NT2/D1 (cell line): ENCODE measurements at regions not wholly inside any gene's neighbourhood (a gene's known extent, or its start where the extent isn't known, plus 50 kb on each side); places are given as distances from the start of the nearest gene placed in this dataset.

Experiments used
- DNase-seq: peaks from one replicate; pipeline ENCODE4 v3.0.0-alpha.2; 2011; ENCODE audit warnings: low read depth, low spot score
- H3K27me3 ChIP-seq: 2 replicates; pipeline ENCODE4 v1.6.0; 2011; ENCODE audit warnings: mild to moderate bottlenecking; ENCODE audit not compliant: insufficient read length, insufficient read depth
- H3K36me3 ChIP-seq: 2 replicates; pipeline ENCODE4 v1.6.1; 2011; ENCODE audit warnings: mild to moderate bottlenecking, low read length, mixed read lengths; ENCODE audit not compliant: insufficient read depth, insufficient read length
- H3K4me1 ChIP-seq: 2 replicates; pipeline ENCODE4 v1.5.1; 2011; ENCODE audit not compliant: insufficient read depth, insufficient read length
- H3K4me3 ChIP-seq: 2 replicates; pipeline ENCODE4 v1.5.1; 2011; ENCODE audit warnings: low read depth; ENCODE audit not compliant: insufficient read length
- H3K9ac ChIP-seq: 2 replicates; pipeline ENCODE4 v1.6.0; 2011; ENCODE audit warnings: low read depth; ENCODE audit not compliant: insufficient read length
- H3K9me3 ChIP-seq: 2 replicates; pipeline ENCODE4 v1.5.1; 2011; ENCODE audit warnings: mild to moderate bottlenecking, low read length; ENCODE audit not compliant: insufficient read depth
- SUZ12 ChIP-seq: IDR thresholded peaks from 2 replicates; pipeline ENCODE4 v1.6.1; 2011; ENCODE audit not compliant: insufficient read length, insufficient read depth; ENCODE audit errors: extremely low read depth
- YY1 ChIP-seq: IDR thresholded peaks from 2 replicates; pipeline ENCODE4 v1.6.1; 2011; ENCODE audit not compliant: insufficient read length, insufficient read depth
- ZNF274 ChIP-seq: IDR thresholded peaks from 2 replicates; pipeline ENCODE4 v1.6.1; 2011; ENCODE audit warnings: mild to moderate bottlenecking, low read depth, low read length

DNA sequence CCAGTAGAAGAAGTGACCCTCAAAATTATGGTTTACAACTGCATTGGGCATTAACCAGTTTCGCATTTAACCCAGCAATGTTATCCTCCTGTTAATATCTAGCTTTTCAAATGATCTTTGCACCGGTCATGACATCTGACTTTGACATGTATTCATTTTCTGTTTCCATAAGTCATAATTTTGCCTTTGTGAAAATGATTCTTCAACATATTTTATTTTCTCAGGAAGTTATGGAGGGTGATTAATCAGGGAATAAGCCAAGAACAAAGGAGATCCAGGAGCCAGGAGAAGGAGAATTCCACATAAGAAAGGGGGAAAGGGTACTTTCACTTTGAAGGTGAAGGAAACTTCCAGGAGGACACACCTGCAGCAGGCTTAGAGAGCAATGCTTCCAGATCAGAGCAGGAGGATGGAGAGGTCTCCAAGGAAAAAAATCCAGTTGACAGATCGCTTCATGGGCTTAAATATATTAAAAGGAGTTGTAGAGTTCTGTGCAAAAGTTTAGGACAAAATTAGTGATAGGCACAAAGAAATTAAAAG is 92.1 kb upstream of the FAM3C start:
- H3K4me3 ChIP-seq = no peak overlapping the region
- no peak for DNase-seq

DNA sequence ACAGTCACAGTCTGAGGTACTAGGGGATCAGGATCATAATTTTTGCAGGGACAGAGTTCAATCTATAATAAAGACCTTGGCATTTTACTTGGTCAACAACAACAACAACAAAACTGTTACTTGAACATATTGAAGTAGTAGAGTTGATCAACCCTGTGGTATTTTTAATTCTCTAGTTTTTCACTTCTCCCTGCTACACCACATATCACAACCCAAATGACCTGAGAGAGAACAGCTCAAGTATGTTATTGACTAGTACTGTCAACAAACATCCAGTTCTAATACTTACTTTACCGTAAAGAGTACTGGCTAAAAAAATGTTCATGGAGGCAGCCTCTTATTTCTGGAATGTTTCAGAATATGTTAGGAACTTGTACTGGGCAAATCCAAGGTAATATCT is 90.5 kb upstream of the FAM3C start:
- no peaks in the 10 kb centered on the region for H3K36me3 ChIP-seq
- TF ChIP-seq SUZ12 (no peak), ZNF274 (no peak), YY1 (no peak)
- no peak overlapping the region for H3K9ac ChIP-seq
- DNase-seq = no peak
- H3K9me3 ChIP-seq = no peaks in the 10 kb centered on the region
- H3K4me1 ChIP-seq = no peaks in the 10 kb centered on the region
- H3K27me3 ChIP-seq = no peaks in the 10 kb centered on the region
- no peak overlapping the region for H3K4me3 ChIP-seq

More for the DNA sequence above, 92.1 kb upstream of the FAM3C start:
- Histone ChIP-seq H3K27me3 (no peaks in the 10 kb centered on the region), H3K9me3 (no peaks in the 10 kb centered on the region), H3K36me3 (no peaks in the 10 kb centered on the region), H3K9ac (no peak overlapping the region), H3K4me1 (no peaks in the 10 kb centered on the region)
- no peak for TF ChIP-seq YY1
- TF ChIP-seq SUZ12 = no peak
- TF ChIP-seq ZNF274 = no peak

DNA sequence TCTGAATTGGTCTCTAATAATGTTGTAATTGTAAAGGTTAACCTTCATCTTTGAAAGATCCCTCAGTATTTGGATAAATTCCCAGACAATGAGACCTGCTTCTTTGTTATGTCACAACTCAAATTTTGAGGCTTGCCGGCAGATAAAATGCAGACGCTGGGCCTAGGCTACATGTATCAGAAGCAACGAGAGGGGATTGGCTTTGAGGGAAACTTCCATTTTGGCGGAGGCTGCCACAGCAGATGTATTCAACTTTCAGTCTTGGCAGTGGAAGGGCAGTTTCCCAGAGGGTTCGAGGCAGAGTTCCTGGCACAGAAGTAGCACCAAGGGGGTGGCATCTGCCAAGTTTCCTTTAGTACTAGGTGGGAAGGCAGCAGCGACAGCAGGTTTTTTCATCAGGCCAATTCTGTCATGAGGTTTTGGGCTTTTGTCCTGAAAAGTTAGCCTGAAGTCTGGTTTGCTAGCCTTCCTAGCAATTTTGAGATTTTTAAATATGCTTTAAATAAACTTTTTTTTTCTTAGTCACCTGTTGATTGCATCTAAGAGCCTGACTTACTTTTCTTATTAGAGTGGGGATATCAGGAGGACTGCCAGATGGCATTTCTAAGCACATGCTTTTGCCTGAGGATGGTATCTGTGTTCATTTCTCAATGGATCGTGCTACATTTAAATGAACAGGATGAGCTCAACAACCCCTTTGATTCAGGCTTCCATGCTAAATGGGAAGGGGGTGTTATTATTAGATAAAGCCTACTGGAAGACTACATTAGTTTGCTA is 89.5 kb upstream of the FAM3C start:
- no peak for DNase-seq
- no peaks in the 10 kb centered on the region for H3K36me3 ChIP-seq
- no peak overlapping the region for H3K9ac ChIP-seq
- no peaks in the 10 kb centered on the region for H3K4me1 ChIP-seq
- no peaks in the 10 kb centered on the region for H3K27me3 ChIP-seq
- H3K9me3 ChIP-seq = no peaks in the 10 kb centered on the region
- no peak for TF ChIP-seq ZNF274
- no peak for TF ChIP-seq YY1
- TF ChIP-seq SUZ12 = no peak
- no peak overlapping the region for H3K4me3 ChIP-seq

DNA sequence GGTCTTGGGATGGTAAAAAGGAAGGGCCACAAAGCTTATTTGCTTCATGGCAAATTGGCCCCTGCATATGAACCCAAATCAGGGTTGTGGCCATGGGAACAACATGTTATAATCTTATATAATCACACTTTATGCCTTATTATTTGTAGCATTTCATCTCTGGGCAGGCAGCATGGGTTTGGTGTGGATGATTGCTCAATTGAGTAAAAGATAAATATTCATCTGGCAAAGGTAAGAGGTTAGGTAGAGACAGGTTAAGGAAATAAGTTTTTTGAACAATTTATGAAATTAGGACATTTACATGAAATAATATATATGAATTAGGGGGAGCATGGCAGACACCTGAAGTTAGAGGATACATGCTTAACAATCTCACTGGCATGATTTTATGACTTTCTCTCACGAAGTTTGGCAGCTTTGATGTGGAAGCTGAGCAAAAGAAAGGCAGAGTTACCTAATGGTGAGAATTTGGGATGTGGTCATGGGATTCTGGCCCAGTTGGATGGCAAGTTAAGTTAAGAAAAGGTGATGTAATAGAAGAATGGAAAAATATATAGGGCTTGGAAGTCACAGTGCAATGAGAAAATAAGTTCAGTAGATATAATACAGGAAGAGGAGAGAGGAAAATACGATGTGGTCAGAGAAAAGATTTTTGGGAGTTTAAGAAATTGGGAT is 88.1 kb upstream of the FAM3C start:
- Histone ChIP-seq H3K9me3 (no peaks in the 10 kb centered on the region), H3K9ac (no peak overlapping the region), H3K4me3 (no peak overlapping the region), H3K36me3 (no peaks in the 10 kb centered on the region), H3K4me1 (no peaks in the 10 kb centered on the region), H3K27me3 (no peaks in the 10 kb centered on the region)
- TF ChIP-seq YY1 = no peak
- TF ChIP-seq ZNF274 = no peak
- TF ChIP-seq SUZ12 = no peak
- no peak for DNase-seq

DNA sequence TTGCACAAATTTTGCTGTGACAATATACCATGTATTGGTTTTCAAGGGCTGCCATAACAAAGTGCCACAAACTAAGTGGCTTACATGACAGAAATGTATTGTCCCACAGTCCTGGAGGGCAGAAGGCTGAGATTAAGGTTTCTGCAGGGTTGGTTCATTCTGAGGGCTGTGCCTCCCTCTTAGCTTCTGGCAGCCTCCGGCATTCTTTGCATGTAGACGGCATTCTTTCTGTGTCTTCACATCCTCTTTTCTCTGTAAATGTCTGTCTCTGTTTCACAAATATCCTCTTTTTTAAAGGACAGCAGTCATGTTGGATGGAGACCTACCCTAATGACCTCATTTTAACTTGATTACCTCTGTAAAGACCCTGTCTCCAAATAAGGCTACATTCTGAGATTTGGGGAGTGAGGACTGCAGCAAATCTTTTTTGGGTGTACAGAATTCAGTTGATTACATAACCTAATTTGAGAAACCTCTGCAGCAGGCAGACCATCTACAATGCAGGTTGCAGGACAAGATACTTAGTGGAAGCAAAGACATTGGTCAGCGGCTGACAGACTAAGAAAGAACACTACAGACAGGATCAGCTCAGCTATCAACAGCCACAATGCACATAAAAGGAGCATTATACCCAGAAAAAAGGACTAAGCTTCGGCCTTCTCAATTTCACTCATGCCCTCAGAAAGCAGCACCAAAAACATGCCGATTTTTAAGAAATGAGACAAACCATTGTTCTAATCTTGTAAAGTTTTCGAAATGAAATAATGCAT is 84.6 kb upstream of the FAM3C start:
- TF ChIP-seq SUZ12 = no peak
- no peak for TF ChIP-seq ZNF274
- TF ChIP-seq YY1 = no peak

DNA sequence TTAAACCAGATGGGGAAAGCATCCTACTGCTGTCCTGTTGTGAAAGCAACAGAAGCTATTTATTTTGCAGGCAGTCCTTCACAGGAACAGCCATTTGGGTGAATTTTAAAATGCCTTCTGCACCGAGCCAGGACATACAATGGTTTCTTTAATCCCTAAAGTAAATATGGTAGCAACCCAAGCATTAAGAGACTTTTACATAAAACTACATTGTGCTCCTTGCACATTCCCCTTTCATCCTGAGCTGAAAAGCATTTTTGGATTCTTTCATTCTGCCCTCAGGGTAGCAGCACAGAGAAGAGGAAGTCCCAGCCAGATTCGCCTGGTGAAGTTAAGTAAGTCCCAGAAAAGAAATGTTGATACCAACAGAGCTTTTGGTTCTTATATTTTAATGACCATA is 84.0 kb upstream of the FAM3C start:
- no peaks in the 10 kb centered on the region for H3K27me3 ChIP-seq
- peak; percentile 42 for DNase-seq
- H3K36me3 ChIP-seq = no peaks in the 10 kb centered on the region
- TF ChIP-seq YY1 = no peak
- TF ChIP-seq ZNF274 = no peak
- no peak for TF ChIP-seq SUZ12
- H3K4me3 ChIP-seq = no peak overlapping the region
- peaks cover 11% of the 10 kb centered on the region; the same call in 1 of the 2 replicates for H3K9me3 ChIP-seq
- no peak overlapping the region for H3K9ac ChIP-seq
- H3K4me1 ChIP-seq = no peaks in the 10 kb centered on the region

More for the DNA sequence above, 84.6 kb upstream of the FAM3C start:
- H3K27me3 ChIP-seq = no peaks in the 10 kb centered on the region
- H3K4me3 ChIP-seq = no peak overlapping the region
- no peaks in the 10 kb centered on the region for H3K36me3 ChIP-seq
- peak; percentile 32 for DNase-seq
- H3K9ac ChIP-seq = no peak overlapping the region
- peaks cover 11% of the 10 kb centered on the region; the same call in 1 of the 2 replicates for H3K9me3 ChIP-seq
- H3K4me1 ChIP-seq = no peaks in the 10 kb centered on the region

DNA sequence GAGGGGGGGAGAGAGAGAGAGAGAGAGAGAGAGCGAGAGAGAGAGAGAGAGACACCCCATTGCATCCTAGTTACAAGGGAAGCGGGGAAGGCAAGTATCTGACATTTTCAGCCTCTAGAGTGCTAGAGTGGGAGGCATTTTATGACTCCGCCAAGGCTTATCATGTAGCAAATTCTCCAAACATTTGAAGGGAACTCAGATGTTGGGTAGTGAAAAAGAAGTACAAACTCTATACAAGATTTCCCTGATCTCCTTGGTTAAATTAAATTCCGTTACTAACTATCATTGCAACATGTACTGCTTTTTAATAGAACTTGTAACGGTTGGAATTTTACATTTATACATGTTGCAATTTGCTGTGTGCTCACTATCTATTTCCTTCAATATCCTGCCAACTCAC is 83.4 kb upstream of the FAM3C start:
- TF ChIP-seq YY1 (no peak), ZNF274 (no peak), SUZ12 (no peak)
- Histone ChIP-seq H3K9ac (no peak overlapping the region), H3K4me1 (no peaks in the 10 kb centered on the region), H3K27me3 (no peaks in the 10 kb centered on the region), H3K36me3 (no peaks in the 10 kb centered on the region), H3K9me3 (peaks cover 11% of the 10 kb centered on the region; the same call in 1 of the 2 replicates), H3K4me3 (no peak overlapping the region)
- DNase-seq = no peak
